Mesendoderm (in vitro differentiated cells): ENCODE measurements at regions not wholly inside any gene's neighbourhood (a gene's known extent, or its start where the extent isn't known, plus 50 kb on each side); places are given as distances from the start of the nearest gene placed in this dataset.
"Not testable (repeated sequence)": the region's sequence is repeated elsewhere in the genome, so short reads cannot be mapped to it uniquely, and the experiment has no call there.

Source experiments
- DNase-seq: peaks from one replicate; pipeline ENCODE4 v3.0.0; 2013
- H2AK5ac ChIP-seq: 2 replicates; pipeline ENCODE4 v1.6.1; 2013; ENCODE audit warnings: low read length, inconsistent platforms
- H2BK120ac ChIP-seq: 2 replicates; pipeline ENCODE4 v1.6.1; 2013; ENCODE audit warnings: low read depth, mild to moderate bottlenecking, low read length, moderate library complexity, mixed read lengths
- H2BK15ac ChIP-seq: replicated peaks from 2 replicates; pipeline ENCODE4 v1.6.1; 2013; ENCODE audit warnings: low read depth, mild to moderate bottlenecking, moderate library complexity
- H2BK5ac ChIP-seq: 2 replicates; pipeline ENCODE4 v1.6.1; 2013; ENCODE audit warnings: low read length, inconsistent platforms
- H3K18ac ChIP-seq: 2 replicates; pipeline ENCODE4 v1.6.1; 2013; ENCODE audit warnings: mild to moderate bottlenecking, low read length, mixed read lengths
- H3K23ac ChIP-seq: one replicate; pipeline ENCODE4 v1.6.1; 2013; ENCODE audit warnings: low read length
- H3K27ac ChIP-seq: 2 replicates; pipeline ENCODE4 v1.5.1; 2013; ENCODE audit warnings: low read depth, mild to moderate bottlenecking, inconsistent platforms, low read length, moderate library complexity
- H3K27me3 ChIP-seq: 2 replicates; pipeline ENCODE4 v1.6.1; 2013; ENCODE audit warnings: low read length, control low read depth, mild to moderate bottlenecking, inconsistent platforms; ENCODE audit not compliant: insufficient read depth, poor library complexity
- H3K36me3 ChIP-seq: 2 replicates; pipeline ENCODE4 v1.6.1; 2013; ENCODE audit warnings: low read length, inconsistent platforms; ENCODE audit not compliant: control insufficient read depth, insufficient read depth
- H3K4ac ChIP-seq: one replicate; pipeline ENCODE4 v1.6.1; 2013; ENCODE audit warnings: low read depth, mild to moderate bottlenecking, low read length, moderate library complexity
- H3K4me1 ChIP-seq: 2 replicates; pipeline ENCODE4 v1.6.1; 2013; ENCODE audit warnings: low read depth, low read length, inconsistent platforms; ENCODE audit not compliant: control insufficient read depth
- H3K4me2 ChIP-seq: 2 replicates; pipeline ENCODE4 v1.6.1; 2013; ENCODE audit warnings: low read length
- H3K4me3 ChIP-seq: 2 replicates; pipeline ENCODE4 v1.5.1; 2013; ENCODE audit warnings: mild to moderate bottlenecking, low read length
- H3K56ac ChIP-seq: one replicate; pipeline ENCODE4 v1.6.1; 2013; ENCODE audit warnings: low read length
- H3K79me1 ChIP-seq: 2 replicates; pipeline ENCODE4 v1.6.1; 2013; ENCODE audit warnings: low read length, inconsistent platforms
- H3K79me2 ChIP-seq: 2 replicates; pipeline ENCODE4 v1.6.1; 2013; ENCODE audit warnings: mild to moderate bottlenecking, low read length; ENCODE audit not compliant: control insufficient read depth, insufficient read depth
- H3K9ac ChIP-seq: 2 replicates; pipeline ENCODE4 v1.6.1; 2013; ENCODE audit warnings: low read length, inconsistent platforms
- H4K5ac ChIP-seq: one replicate; pipeline ENCODE4 v1.6.1; 2013; ENCODE audit warnings: low read length
- H4K8ac ChIP-seq: one replicate; pipeline ENCODE4 v1.6.1; 2013; ENCODE audit warnings: low read depth, mild to moderate bottlenecking, control low read depth, low read length, moderate library complexity
- WGBS: extraction: QIAGEN DNeasy Blood & Tissue Kit; methylation state at CpG from one replicate; pipeline ENCODE4 v1.1.7; 2013; ENCODE audit warnings: low lambda C conversion rate, missing lambda C conversion rate; ENCODE audit not compliant: insufficient coverage; ENCODE audit errors: extremely low coverage; 5-methylcytosine and 5-hydroxymethylcytosine counted together

GRCh38 chr4:72641611-72642010 is 72.6 kb upstream of the ADAMTS3 start:
- H3K4ac ChIP-seq = no peak overlapping the region
- no peak overlapping the region for H3K56ac ChIP-seq
- H2BK120ac ChIP-seq = no peak overlapping the region
- H3K27ac ChIP-seq = no peak overlapping the region
- no peak overlapping the region for H2BK15ac ChIP-seq
- H4K8ac ChIP-seq = no peak overlapping the region
- H2AK5ac ChIP-seq = no peak overlapping the region
- H3K27me3 ChIP-seq = no peaks in the 10 kb centered on the region
- no peak overlapping the region for H2BK5ac ChIP-seq
- no peak overlapping the region for H3K18ac ChIP-seq
- H4K5ac ChIP-seq = no peak overlapping the region
- no peak for DNase-seq
- no peak overlapping the region for H3K9ac ChIP-seq
- WGBS = no CpG with 5 or more reads among the region's 2 CpGs
- no peak overlapping the region for H3K4me2 ChIP-seq
- no peak overlapping the region for H3K23ac ChIP-seq
- H3K79me1 ChIP-seq = no peaks in the 10 kb centered on the region
- H3K36me3 ChIP-seq = no peaks in the 10 kb centered on the region
- H3K4me3 ChIP-seq = no peak overlapping the region
- no peaks in the 10 kb centered on the region for H3K4me1 ChIP-seq
- H3K79me2 ChIP-seq = no peaks in the 10 kb centered on the region

DNA sequence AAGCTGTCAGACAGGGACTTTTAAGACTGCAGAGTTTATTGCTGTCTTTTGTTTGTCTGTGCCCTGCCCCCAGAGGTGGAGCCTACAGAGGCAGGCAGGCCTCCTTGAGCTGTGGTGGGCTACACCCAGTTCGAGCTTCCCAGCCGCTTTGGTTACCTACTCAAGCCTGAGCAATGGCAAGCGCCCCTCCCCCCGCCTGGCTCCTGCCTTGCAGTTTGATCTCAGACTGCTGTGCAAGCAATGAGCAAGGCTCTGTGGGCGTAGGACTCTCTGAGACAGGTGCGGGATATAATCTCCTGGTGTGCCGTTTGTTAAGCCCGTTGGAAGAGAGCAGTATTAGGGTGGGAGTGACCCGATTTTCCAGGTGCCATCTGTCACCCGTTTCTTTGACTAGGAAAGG is 67.8 kb upstream of the ADAMTS3 start:
- H2BK120ac ChIP-seq = not testable (repeated sequence)
- no CpG with 5 or more reads among the region's 10 CpGs for WGBS

DNA sequence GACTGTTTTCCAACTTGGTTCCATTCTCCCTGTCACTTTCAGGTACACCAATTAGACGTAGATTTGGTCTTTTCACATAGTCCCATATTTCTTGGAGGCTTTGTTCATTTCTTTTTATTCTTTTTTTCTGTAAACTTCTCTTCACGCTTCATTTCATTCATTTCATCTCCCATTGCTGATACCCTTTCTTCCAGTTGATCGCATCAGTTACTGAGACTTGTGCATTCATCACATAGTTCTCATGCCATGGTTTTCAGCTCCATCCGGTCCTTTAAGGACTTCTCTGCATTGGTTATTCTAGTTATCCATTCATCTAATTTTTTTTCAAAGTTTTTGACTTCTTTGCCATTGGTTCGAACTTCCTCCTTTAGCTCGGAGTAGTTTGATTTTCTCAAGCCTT is 66.9 kb upstream of the ADAMTS3 start:
- not testable (repeated sequence) for H3K4me1 ChIP-seq, H3K36me3 ChIP-seq, H2BK120ac ChIP-seq, H3K23ac ChIP-seq, H3K56ac ChIP-seq, H3K18ac ChIP-seq, H4K8ac ChIP-seq, H2AK5ac ChIP-seq, H2BK5ac ChIP-seq, H3K4me2 ChIP-seq, H2BK15ac ChIP-seq, H3K79me2 ChIP-seq, DNase-seq, H3K27ac ChIP-seq, H3K4me3 ChIP-seq, H3K4ac ChIP-seq, H3K9ac ChIP-seq, H4K5ac ChIP-seq, H3K27me3 ChIP-seq, H3K79me1 ChIP-seq
- no CpG with 5 or more reads among the region's 6 CpGs for WGBS

More for the DNA sequence above, 67.8 kb upstream of the ADAMTS3 start:
- H3K23ac ChIP-seq, H4K5ac ChIP-seq, H3K79me2 ChIP-seq, H4K8ac ChIP-seq, H3K9ac ChIP-seq, H2BK15ac ChIP-seq, H3K79me1 ChIP-seq, H3K4me1 ChIP-seq, H2BK5ac ChIP-seq, H3K4ac ChIP-seq, H3K4me2 ChIP-seq, H3K18ac ChIP-seq, H3K4me3 ChIP-seq, H3K27ac ChIP-seq, H3K36me3 ChIP-seq, H3K27me3 ChIP-seq, H2AK5ac ChIP-seq, DNase-seq, H3K56ac ChIP-seq: not testable (repeated sequence)

DNA sequence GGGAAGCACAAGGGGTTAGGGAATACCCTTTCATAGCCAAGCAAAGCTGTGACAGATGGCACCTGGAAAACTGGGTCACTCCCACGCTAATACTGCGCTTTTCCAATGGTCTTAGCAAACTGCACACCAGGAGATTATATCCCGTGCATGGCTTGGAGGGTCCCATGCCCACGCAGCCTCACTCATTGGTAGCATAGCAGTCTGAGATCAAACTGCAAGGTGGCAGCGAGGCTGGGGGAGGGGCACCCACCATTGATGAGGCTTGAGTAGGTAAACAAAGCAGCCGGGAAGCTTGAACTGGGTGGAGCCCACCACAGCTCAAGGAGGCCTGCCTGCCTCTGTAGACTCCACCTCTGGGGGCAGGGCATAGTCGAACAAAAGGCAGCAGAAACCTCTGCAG is 63.2 kb upstream of the ADAMTS3 start:
- H2BK120ac ChIP-seq, H3K18ac ChIP-seq, H3K4me1 ChIP-seq, H4K5ac ChIP-seq, H3K36me3 ChIP-seq, H2AK5ac ChIP-seq, H3K56ac ChIP-seq, H4K8ac ChIP-seq, H3K79me2 ChIP-seq, H3K27ac ChIP-seq, H3K79me1 ChIP-seq, H2BK5ac ChIP-seq, DNase-seq, H3K23ac ChIP-seq, H3K4ac ChIP-seq, H3K9ac ChIP-seq, H2BK15ac ChIP-seq, H3K4me2 ChIP-seq, H3K27me3 ChIP-seq, H3K4me3 ChIP-seq: not testable (repeated sequence)
- WGBS = no CpG with 5 or more reads among the region's 7 CpGs

DNA sequence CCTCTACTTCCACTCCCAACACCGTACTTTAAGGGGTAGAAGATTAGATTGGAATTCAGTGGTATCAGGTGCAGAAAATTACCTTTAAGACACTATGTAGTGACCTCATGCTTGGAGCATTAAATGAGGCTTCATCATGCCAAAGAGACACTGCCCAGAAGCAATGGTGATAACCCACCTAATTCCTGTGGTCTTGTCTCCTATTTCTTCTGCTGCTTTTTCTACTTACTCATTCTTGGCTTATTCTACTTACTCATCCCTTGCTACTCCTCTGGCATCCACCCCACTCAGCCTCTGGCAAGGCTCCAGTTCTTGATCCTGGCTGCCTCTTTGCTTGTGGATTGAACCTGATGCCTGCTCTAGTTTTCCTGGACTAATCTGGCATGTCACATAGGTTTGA is 62.3 kb upstream of the ADAMTS3 start:
- H3K56ac ChIP-seq = no peak overlapping the region
- H4K8ac ChIP-seq = no peak overlapping the region
- no peak overlapping the region for H3K4me2 ChIP-seq
- no peaks in the 10 kb centered on the region for H3K79me2 ChIP-seq
- no peak overlapping the region for H3K18ac ChIP-seq
- H3K4ac ChIP-seq = no peak overlapping the region
- DNase-seq = no peak
- H3K4me1 ChIP-seq = no peaks in the 10 kb centered on the region
- H3K79me1 ChIP-seq = no peaks in the 10 kb centered on the region
- no peak overlapping the region for H2AK5ac ChIP-seq
- H2BK120ac ChIP-seq = no peak overlapping the region
- no peak overlapping the region for H3K23ac ChIP-seq
- H4K5ac ChIP-seq = no peak overlapping the region
- no peak overlapping the region for H3K27ac ChIP-seq
- WGBS = no CpG with 5 or more reads among the region's 1 CpG
- H3K9ac ChIP-seq = no peak overlapping the region
- no peak overlapping the region for H2BK5ac ChIP-seq
- no peaks in the 10 kb centered on the region for H3K27me3 ChIP-seq
- H3K36me3 ChIP-seq = no peaks in the 10 kb centered on the region
- no peak overlapping the region for H3K4me3 ChIP-seq
- H2BK15ac ChIP-seq = no peak overlapping the region

DNA sequence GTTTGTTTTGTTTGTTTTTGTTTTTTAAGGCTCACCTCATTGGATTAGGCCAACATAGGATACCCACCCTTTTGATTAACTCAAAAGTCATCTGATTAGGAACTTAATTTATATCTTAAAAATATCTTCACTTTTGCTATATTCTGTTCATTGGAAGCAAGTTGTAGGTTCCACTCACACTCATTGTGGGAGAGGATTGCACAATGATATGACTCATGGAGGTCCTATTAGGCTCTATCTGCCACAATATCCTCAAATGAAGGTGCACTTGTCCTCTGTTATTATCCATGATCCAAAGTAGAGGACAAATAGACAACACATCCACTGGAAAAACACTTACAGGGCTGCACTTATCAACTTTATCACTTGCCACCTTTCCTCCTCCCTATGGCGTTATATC is 60.5 kb upstream of the ADAMTS3 start:
- no peak overlapping the region for H2AK5ac ChIP-seq
- H3K79me1 ChIP-seq = no peaks in the 10 kb centered on the region
- no peak overlapping the region for H2BK15ac ChIP-seq
- H3K4ac ChIP-seq = no peak overlapping the region
- no peak overlapping the region for H3K4me3 ChIP-seq
- no peak for DNase-seq
- no CpG with 5 or more reads among the region's 1 CpG for WGBS
- H3K27ac ChIP-seq = no peak overlapping the region
- no peaks in the 10 kb centered on the region for H3K79me2 ChIP-seq
- H3K4me2 ChIP-seq = no peak overlapping the region
- H3K4me1 ChIP-seq = no peaks in the 10 kb centered on the region
- H4K5ac ChIP-seq = no peak overlapping the region
- no peaks in the 10 kb centered on the region for H3K36me3 ChIP-seq
- no peak overlapping the region for H3K56ac ChIP-seq
- no peak overlapping the region for H3K18ac ChIP-seq
- no peak overlapping the region for H4K8ac ChIP-seq
- H3K23ac ChIP-seq = no peak overlapping the region
- H2BK5ac ChIP-seq = no peak overlapping the region
- H3K9ac ChIP-seq = no peak overlapping the region
- H3K27me3 ChIP-seq = no peaks in the 10 kb centered on the region
- no peak overlapping the region for H2BK120ac ChIP-seq
